SH-SY5Y (cell line): ENCODE measurements at regions not wholly inside any gene's neighbourhood (a gene's known extent, or its start where the extent isn't known, plus 50 kb on each side); places are given as distances from the start of the nearest gene placed in this dataset.

ENCODE experiments used
- GATA2 ChIP-seq: IDR thresholded peaks from 2 replicates; pipeline ENCODE4 v1.6.1; 2011; ENCODE audit warnings: mild to moderate bottlenecking, low read depth, low read length
- GATA3 ChIP-seq: IDR thresholded peaks from 2 replicates; pipeline ENCODE4 v1.6.1; 2011; ENCODE audit warnings: low read depth, mild to moderate bottlenecking, low read length, moderate library complexity

- no peak for TF ChIP-seq GATA2
- no peak for TF ChIP-seq GATA3
Measured at GRCh38 chr13:53101883-53102282, 73.3 kb downstream of the OLFM4 start.

DNA sequence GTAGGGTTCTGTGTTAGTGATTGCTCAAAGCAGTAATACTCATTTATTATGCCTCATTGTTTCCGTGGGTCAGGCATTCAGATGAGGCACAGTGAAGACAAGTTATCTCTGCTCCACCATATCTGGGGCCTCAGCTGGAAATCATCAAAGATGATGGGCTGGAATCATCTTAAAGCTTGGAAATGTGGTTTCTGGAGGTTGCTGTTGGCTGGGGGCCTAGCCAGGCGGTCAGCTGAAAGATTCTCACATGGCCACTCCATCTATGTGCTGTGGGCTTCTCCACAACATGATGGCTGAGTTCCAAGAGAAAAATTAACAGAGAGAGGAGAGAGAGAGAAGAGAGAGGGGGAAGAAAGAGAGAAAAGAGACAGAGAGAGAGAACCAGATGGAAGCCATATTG is 75.5 kb downstream of the OLFM4 start:
- no peak for TF ChIP-seq GATA2
- no peak for TF ChIP-seq GATA3

- TF ChIP-seq GATA3: no peak
- no peak for TF ChIP-seq GATA2
Measured at GRCh38 chr13:53105477-53105876, 76.9 kb downstream of the OLFM4 start.

DNA sequence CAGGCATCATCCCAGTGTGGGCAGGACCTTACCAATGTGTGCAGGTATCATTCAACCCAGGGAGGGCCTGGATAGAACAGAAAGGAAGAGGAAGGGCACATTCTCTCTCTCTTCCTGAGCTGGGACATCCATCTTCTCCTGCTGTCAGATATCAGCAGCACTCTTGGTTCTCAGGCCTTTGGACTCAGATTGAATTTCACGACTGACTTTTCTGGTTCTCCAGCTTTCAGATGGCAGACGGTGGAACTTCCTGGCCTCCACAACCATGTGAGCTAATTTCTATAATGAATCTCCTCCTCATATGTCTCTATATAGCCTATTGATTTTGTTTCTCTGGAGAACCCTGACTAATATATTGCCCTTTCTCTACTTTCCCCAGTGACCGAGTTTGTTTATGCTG is 77.3 kb downstream of the OLFM4 start:
- no peak for TF ChIP-seq GATA2
- TF ChIP-seq GATA3: no peak

DNA sequence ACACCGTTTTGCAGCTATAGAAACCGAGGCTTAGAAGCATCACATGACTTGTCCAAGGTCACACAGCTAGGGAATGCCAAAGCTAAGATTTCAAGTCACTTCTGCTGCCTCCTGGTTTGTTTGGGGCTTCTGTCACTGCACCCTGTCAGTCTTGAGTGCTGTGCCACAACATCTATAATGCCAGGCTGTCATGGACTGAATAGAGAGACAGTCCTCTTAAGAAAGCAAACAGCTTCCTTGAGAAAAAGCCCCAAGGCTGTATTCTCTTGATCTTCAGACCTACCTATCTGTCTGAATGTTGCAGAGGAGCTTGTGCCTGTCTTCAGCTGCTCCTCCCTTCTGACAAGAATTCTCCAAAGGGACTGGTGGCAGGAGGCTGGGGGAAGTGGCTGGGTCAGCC is 81.6 kb downstream of the OLFM4 start:
- no peak for TF ChIP-seq GATA2
- TF ChIP-seq GATA3: no peak

GRCh38 chr13:53110614-53111013 is 82.0 kb downstream of the OLFM4 start:
- TF ChIP-seq GATA3 (no peak), GATA2 (no peak)

- TF ChIP-seq GATA2 (no peak), GATA3 (no peak)
Measured at GRCh38 chr13:53112522-53112921, 83.9 kb downstream of the OLFM4 start.

GRCh38 chr13:53121131-53121773 is 92.6 kb downstream of the OLFM4 start:
- TF ChIP-seq GATA2: no peak
- TF ChIP-seq GATA3: no peak

GRCh38 chr13:53121919-53122318 is 93.3 kb downstream of the OLFM4 start:
- TF ChIP-seq GATA3: no peak
- TF ChIP-seq GATA2: no peak

DNA sequence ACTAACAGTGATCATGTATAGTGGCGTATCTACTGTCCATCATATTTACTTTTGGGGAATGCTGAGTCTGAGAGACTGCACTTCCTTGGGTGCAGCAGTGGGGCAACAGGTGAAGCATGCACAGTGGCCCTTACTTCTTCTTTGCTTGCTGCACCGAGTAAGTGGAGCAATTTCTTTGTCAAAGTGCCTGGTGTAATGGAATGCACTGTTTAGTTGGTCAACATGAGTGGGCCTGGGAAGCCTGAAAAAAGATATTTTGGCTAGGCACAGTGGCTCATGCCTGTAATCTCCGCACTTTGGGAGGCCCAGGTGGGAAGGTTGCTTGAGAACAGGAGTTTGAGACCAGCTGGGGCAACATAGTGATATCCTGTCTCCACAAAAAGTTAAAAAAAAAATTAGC is 94.9 kb downstream of the OLFM4 start:
- TF ChIP-seq GATA3 (no peak), GATA2 (no peak)

DNA sequence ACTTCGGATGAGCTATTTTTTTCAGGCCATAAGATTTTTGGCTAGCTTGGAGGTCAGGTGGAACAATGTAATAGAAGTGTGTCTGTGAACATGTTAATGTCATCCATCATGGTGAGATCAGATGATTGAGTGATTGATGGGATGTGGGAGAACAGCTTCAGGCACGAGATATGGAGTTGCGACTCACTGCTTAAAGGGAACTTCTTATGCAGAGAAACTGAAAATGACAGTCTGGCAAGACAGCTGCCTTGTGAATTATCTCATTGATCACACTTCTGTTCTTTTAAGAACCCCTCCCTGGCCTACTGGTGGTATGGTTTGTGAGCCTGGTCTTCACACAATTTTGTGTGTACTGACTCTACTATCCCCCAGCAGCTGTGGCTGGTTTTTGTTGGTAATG is 96.0 kb downstream of the OLFM4 start:
- TF ChIP-seq GATA2 (no peak), GATA3 (no peak)

DNA sequence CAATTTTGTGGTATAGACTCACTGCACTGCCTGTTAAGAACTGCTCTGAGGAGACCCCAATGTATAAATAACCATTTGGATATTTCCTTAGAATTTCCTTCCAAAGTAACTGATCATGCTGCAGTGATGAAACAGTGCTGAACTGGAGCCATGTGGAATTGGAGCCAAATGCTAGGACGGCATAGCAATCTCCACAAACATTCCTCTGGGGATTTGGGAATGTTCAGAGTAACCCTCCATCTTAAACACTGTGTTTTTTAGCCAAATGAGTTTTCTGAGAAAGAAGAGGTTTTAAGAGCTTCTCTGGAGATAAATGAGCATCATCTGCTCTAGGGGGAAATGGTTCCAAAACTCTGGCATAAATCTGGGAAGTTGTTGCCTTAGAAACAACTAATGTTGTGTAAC is 98.2 kb downstream of the OLFM4 start:
- TF ChIP-seq GATA2: no peak
- no peak for TF ChIP-seq GATA3

DNA sequence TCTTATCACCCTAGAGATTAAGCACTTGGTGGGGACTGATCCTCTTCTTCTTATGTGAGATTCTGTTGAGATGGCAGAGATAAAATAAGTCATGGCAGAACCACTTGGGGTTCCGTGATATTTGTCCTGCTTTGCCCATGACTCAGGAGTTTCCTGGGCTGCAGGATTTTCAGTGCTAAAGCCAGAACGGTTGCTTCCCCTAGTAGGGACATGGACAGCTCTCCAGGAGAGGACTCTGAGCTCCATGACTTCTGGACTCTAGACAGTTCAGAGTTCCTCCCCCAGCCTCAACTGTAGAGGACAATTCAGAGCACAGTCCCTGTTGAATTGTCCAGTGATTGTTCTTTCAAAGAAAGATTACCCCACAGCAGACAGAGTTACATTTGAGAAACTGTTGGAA is 98.8 kb downstream of the OLFM4 start:
- TF ChIP-seq GATA2: no peak
- no peak for TF ChIP-seq GATA3

- no peak for TF ChIP-seq GATA2
- TF ChIP-seq GATA3: no peak
Measured at GRCh38 chr13:53129864-53130393, 101.3 kb downstream of the OLFM4 start.

GRCh38 chr13:53131361-53131760 is 102.7 kb downstream of the OLFM4 start:
- no peak for TF ChIP-seq GATA3
- TF ChIP-seq GATA2: no peak

GRCh38 chr13:53135301-53135700 is 106.7 kb downstream of the OLFM4 start:
- TF ChIP-seq GATA3: no peak
- no peak for TF ChIP-seq GATA2
